Kidney (tissue), 13 donors: ENCODE measurements at regions not wholly inside any gene's neighbourhood (a gene's known extent, or its start where the extent isn't known, plus 50 kb on each side); places are given as distances from the start of the nearest gene placed in this dataset.

Experiments used
- DNase-seq, 5 donors: peaks; one replicate each; pipeline ENCODE4 v3.0.0-alpha.2; 2013 to 2020
- FAIRE-seq: peaks from 2 replicates; lab custom pipeline; 2012; peaks lifted over from hg19 to GRCh38; lab: Jason Lieb, UNC
- H3K27ac ChIP-seq, 2 donors: one replicate each; pipeline ENCODE4 v1.7.0; 2013; ENCODE audit warnings: low read depth in 2 of 2, low read length in 2 of 2, inconsistent platforms in 1 of 2
- H3K27me3 ChIP-seq: one replicate; pipeline ENCODE4 v1.7.1; 2013; ENCODE audit warnings: low read length, inconsistent platforms; ENCODE audit not compliant: control insufficient read depth, insufficient read depth
- H3K36me3 ChIP-seq, 3 donors: one replicate each; pipeline versions ENCODE4 v1.7.0 to v1.7.1; 2013; ENCODE audit warnings: low read length in 3 of 3, control low read depth in 1 of 3, inconsistent platforms in 1 of 3; ENCODE audit not compliant: insufficient read depth in 3 of 3, control insufficient read depth in 2 of 3
- H3K4me1 ChIP-seq, 3 donors: one replicate each; pipeline versions ENCODE4 v1.7.0 to v1.7.1; 2013; ENCODE audit warnings: low read length in 3 of 3, inconsistent platforms in 1 of 3, low read depth in 1 of 3; ENCODE audit not compliant: control insufficient read depth in 2 of 3, insufficient read depth in 2 of 3
- H3K4me3 ChIP-seq, 3 donors: one replicate each; pipeline versions ENCODE4 v1.7.0 to v1.8.1; 2013; ENCODE audit warnings: low read length in 3 of 3, control low read depth in 1 of 3, inconsistent platforms in 1 of 3
- H3K9ac ChIP-seq, 3 donors: one replicate each; pipeline versions ENCODE4 v1.7.0 to v1.7.1; 2013; ENCODE audit warnings: low read length in 3 of 3, control low read depth in 1 of 3, inconsistent platforms in 1 of 3
- H3K9me3 ChIP-seq, 3 donors: one replicate each; pipeline versions ENCODE4 v1.7.0 to v1.7.1; 2013; ENCODE audit warnings: low read length in 3 of 3, control low read depth in 1 of 3, inconsistent platforms in 1 of 3; ENCODE audit not compliant: control insufficient read depth in 2 of 3, insufficient read depth in 1 of 3
- intact Hi-C: fragments of 100-400 bp; cut with DNase I; formaldehyde crosslinking; loops from one replicate; pipeline ENCODE4 v1.11.1; 2022
- TF ChIP-seq, protein P1 (sequence below): IDR thresholded peaks from 3 replicates; pipeline ENCODE4 v1.5.1; 2012; ENCODE audit warnings: mild to moderate bottlenecking, moderate library complexity, borderline replicate concordance; ENCODE audit not compliant: insufficient read depth; ENCODE audit errors: extremely low read depth
- donor health status: control.
- donor health status: control.
- donor health status: control.
- donor health status: control.
- donor health status: control.
- donor health status: DM: yes; HTN: yes; CAD: no.
- donor health status: Normal renal cell carcinoma (clear cell type).

- FAIRE-seq (no peak), DNase-seq (peak in 1 of 5 donors; percentile 2)
- H3K36me3 ChIP-seq: no peaks in the 10 kb centered on the region
- no peak overlapping the region for H3K27ac ChIP-seq
- H3K9me3 ChIP-seq: no peaks in the 10 kb centered on the region
- H3K4me3 ChIP-seq: no peak overlapping the region
- no peaks in the 10 kb centered on the region for H3K27me3 ChIP-seq
- no peaks in the 10 kb centered on the region for H3K4me1 ChIP-seq
- TF ChIP-seq, protein P1, sequence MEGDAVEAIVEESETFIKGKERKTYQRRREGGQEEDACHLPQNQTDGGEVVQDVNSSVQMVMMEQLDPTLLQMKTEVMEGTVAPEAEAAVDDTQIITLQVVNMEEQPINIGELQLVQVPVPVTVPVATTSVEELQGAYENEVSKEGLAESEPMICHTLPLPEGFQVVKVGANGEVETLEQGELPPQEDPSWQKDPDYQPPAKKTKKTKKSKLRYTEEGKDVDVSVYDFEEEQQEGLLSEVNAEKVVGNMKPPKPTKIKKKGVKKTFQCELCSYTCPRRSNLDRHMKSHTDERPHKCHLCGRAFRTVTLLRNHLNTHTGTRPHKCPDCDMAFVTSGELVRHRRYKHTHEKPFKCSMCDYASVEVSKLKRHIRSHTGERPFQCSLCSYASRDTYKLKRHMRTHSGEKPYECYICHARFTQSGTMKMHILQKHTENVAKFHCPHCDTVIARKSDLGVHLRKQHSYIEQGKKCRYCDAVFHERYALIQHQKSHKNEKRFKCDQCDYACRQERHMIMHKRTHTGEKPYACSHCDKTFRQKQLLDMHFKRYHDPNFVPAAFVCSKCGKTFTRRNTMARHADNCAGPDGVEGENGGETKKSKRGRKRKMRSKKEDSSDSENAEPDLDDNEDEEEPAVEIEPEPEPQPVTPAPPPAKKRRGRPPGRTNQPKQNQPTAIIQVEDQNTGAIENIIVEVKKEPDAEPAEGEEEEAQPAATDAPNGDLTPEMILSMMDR: no peak
- intact Hi-C loops: no loop called here
- no peak overlapping the region for H3K9ac ChIP-seq
Observed at GRCh38 chrX:95841863-95842262, 842.8 kb upstream of the DIAPH2 start.

DNA sequence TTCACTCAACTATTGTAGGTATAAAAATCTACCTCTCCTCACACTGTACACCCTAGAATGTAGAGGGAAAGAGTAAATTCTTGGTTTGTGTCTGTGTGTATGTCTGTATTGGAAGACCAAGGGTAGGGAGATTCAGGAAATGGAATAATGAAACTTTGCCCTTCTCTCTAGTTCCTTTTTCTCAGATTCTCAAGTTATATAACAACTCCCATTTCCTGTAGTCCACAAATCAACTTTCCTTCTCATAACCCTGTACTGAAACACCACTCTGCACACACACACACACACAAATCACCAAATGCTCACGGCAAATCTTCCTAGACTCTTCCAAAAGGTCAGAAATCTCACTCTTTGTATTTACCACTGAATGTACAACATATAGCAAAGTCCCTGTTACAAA lies 824.5 kb upstream of the DIAPH2 start:
- H3K4me3 ChIP-seq: no peak overlapping the region
- no peak overlapping the region for H3K9ac ChIP-seq
- no peak for FAIRE-seq
- no peak for DNase-seq
- no peaks in the 10 kb centered on the region for H3K9me3 ChIP-seq
- H3K27ac ChIP-seq: no peak overlapping the region
- no peaks in the 10 kb centered on the region for H3K4me1 ChIP-seq
- intact Hi-C loops: no loop called here
- H3K27me3 ChIP-seq: no peaks in the 10 kb centered on the region
- TF ChIP-seq, protein P1: no peak
- no peaks in the 10 kb centered on the region for H3K36me3 ChIP-seq

DNA sequence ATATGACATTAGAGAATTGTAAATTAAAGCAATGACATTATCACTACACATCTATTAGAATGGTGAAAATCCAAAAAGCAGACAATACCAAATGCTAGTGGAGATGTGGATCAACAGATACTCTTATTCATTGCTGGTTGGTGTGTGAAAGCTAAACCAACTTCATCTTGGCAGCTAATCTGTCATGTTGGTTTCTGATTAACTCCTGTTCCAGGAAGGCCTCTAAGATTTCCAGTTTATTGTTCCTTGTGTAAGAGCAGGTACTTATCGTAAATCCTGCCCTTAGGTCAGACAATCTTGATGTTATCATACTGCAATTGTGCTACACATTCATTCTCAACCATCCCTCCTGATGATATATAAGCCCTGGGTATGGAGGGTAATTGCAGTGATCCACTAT lies 809.0 kb upstream of the DIAPH2 start:
- no peak overlapping the region for H3K9ac ChIP-seq
- no peaks in the 10 kb centered on the region for H3K9me3 ChIP-seq
- intact Hi-C loops: no loop called here
- no peaks in the 10 kb centered on the region for H3K27me3 ChIP-seq
- no peak overlapping the region for H3K27ac ChIP-seq
- no peaks in the 10 kb centered on the region for H3K36me3 ChIP-seq
- DNase-seq: no peak
- H3K4me1 ChIP-seq: no peaks in the 10 kb centered on the region
- TF ChIP-seq, protein P1: no peak
- H3K4me3 ChIP-seq: no peak overlapping the region
- no peak for FAIRE-seq

DNA sequence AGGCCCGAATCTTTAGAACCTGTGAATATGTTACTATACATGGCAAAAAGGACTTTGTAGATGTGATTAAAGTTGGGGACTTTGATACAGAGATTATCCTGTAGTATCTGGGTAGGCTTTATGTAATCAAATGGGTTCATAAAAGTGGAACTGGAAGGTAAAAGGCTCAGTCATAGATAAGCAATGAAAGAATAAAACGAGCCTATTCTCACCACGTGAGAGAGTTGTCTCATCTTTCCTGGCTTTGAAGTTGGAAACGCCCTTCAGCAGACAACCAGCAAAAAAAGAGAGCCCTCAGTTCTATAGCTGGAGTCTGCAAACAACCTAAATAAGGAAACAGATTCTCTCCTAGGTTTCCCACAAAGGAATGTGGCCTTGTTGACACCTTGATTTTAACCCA lies 805.8 kb upstream of the DIAPH2 start:
- intact Hi-C loops: no loop called here
- H3K4me3 ChIP-seq: no peak overlapping the region
- FAIRE-seq: no peak

More for the DNA sequence above, 805.8 kb upstream of the DIAPH2 start:
- no peak for DNase-seq
- no peaks in the 10 kb centered on the region for H3K36me3 ChIP-seq
- no peaks in the 10 kb centered on the region for H3K27me3 ChIP-seq
- H3K9me3 ChIP-seq: no peaks in the 10 kb centered on the region
- H3K27ac ChIP-seq: no peak overlapping the region
- TF ChIP-seq, protein P1: no peak
- no peak overlapping the region for H3K9ac ChIP-seq
- no peaks in the 10 kb centered on the region for H3K4me1 ChIP-seq
